ENCODE measurements at regions not wholly inside any gene's neighbourhood (a gene's known extent, or its start where the extent isn't known, plus 50 kb on each side); places are given as distances from the start of the nearest gene placed in this dataset.

DNA sequence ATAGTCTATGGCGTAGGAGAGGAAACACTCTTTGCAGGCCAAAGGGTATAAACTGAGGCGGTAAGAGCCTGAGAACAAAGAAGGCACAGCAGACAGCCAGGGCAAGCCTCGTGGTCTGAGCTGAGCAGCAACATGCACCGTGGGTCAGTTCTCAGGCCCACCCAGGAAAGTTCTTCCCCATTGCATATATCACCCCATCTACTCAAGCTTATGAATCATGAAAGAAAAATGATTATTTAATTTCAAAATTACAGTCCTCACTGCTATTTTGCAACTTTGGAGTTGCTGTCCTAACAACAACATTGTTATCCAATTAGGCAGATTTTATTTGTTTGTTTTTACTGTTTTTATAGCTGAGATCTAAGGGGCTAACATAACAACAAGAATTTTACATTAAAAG is 54.7 kb upstream of the RIOK3 start:
- DNase-seq (ENCODE audit: low spot score): no peak
- H3K27ac ChIP-seq: no peak overlapping the region
- TF ChIP-seq, protein P1, sequence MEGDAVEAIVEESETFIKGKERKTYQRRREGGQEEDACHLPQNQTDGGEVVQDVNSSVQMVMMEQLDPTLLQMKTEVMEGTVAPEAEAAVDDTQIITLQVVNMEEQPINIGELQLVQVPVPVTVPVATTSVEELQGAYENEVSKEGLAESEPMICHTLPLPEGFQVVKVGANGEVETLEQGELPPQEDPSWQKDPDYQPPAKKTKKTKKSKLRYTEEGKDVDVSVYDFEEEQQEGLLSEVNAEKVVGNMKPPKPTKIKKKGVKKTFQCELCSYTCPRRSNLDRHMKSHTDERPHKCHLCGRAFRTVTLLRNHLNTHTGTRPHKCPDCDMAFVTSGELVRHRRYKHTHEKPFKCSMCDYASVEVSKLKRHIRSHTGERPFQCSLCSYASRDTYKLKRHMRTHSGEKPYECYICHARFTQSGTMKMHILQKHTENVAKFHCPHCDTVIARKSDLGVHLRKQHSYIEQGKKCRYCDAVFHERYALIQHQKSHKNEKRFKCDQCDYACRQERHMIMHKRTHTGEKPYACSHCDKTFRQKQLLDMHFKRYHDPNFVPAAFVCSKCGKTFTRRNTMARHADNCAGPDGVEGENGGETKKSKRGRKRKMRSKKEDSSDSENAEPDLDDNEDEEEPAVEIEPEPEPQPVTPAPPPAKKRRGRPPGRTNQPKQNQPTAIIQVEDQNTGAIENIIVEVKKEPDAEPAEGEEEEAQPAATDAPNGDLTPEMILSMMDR (IDR thresholded peaks at IDR 0.05): no peak
- no peak overlapping the region for H3K4me3 ChIP-seq

DNA sequence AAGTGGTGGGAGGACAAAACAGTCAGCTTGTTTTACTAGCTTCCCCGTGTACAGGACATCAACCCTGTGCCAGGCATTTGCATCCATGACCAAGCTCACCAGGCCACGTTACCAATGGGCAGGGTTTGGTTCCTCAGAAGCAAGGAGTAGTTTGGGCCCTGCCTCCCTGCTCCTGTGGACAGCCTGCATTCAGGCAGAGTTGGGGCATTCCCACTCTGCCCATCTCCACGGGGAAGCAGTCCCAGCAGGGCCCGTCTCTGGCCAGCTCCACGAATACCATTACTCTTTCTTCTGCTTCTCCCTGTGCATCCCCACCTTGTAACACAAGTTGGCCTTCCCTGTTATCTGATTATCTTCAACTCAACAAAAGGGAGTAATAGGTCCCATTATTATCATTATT is 54.0 kb upstream of the RIOK3 start:
- no peak overlapping the region for H3K27ac ChIP-seq
- DNase-seq (ENCODE audit: low spot score): no peak
- TF ChIP-seq, protein P1 (IDR thresholded peaks at IDR 0.05): no peak
- no peak overlapping the region for H3K4me3 ChIP-seq

DNA sequence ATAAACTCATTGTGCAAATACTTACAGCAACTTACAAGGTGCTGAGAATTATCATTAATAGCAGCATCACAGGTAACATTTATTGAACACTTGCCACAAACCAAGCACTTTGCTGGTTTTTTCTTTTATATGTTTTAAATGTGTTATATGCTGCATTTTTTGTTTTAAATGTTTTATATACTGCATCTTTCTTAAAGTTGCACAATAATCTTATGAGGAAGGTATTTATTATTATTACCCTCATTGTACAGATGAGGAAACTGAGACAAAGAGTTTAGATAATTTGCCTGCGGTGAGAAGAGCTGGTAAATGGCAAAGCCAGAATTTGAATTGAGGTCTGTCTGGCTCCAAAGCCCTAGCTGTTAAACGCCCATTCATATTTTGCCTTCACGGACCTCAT is 52.2 kb upstream of the RIOK3 start:
- Histone ChIP-seq H3K4me3 (no peak overlapping the region), H3K27ac (no peak overlapping the region)
- TF ChIP-seq, protein P1 (IDR thresholded peaks at IDR 0.05): no peak
- no peak for DNase-seq (ENCODE audit: low spot score)

DNA sequence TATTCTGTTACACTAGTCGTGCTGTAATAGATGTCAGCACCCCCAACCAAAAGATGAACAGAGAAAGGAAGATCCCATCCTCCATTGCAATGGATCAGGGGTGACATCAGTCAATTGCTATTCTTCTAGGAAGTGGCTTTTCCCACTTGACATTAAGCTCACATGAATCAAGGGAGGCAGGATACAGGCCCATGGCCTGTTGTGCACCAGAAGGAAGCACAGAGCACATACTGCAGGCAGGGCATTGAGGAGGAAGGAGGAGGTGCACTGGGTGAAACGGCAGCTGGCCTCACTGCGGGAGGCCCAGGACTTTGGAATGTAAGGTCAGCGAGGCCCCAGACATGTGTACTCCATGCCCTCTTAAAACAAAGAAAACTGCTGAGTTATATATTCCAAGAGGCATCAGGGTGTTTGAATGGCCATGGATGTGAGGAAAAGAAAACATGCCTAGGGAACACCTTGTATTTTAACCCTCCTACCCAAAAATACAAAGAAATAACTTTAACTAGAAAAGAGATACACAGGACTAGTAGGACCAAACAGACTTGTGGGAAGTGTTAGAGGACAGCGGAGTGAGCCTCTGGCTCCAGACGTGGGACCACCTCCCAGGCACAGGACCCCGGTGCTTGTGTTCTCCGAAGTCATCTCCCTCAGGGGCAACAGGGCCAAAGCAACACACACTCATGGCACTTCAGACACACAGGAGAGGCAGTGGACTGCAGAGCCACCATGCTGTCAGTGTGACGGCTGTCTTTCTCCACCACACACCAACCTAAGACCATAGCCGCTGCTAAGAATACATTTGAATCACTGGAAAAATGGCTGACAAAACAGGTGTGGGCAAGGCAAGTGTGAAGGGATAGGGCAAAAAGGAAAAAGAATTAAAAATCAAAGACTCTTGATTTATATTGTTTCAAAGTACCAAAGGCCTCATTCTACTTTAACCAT is 51.4 kb upstream of the RIOK3 start:
- no peak for DNase-seq (ENCODE audit: low spot score)
- Histone ChIP-seq H3K27ac (no peak overlapping the region), H3K4me3 (no peak overlapping the region)
- TF ChIP-seq, protein P1 (IDR thresholded peaks at IDR 0.05): no peak
